Body of pancreas (tissue), 4 donors: ENCODE measurements at regions not wholly inside any gene's neighbourhood (a gene's known extent, or its start where the extent isn't known, plus 50 kb on each side); places are given as distances from the start of the nearest gene placed in this dataset.

Experiments used
- CTCF ChIP-seq, 7 experiments: fragments of 450-650 bp in 4 of 7; fragments of 200-600 bp in 3 of 7; sonication (generic) in 3 of 7; IDR thresholded peaks; one replicate each; pipeline ENCODE4 v1.5.1; 2016 to 2019; ENCODE audit warnings: antibody characterized with exemption in 7 of 7
- POLR2A ChIP-seq, 3 donors: fragments of 450-650 bp; IDR thresholded peaks; one replicate each; pipeline ENCODE4 v1.6.1; 2016; ENCODE audit warnings: antibody characterized with exemption in 3 of 3, mild to moderate bottlenecking in 2 of 3

- TF ChIP-seq CTCF (IDR thresholded peaks at IDR 0.05) (no peak), POLR2A (IDR thresholded peaks at IDR 0.05) (no peak)
These were observed 51.1 kb upstream of the ZNF236 start for GRCh38 chr18:76771192-76771799.
